Adrenal gland (tissue), 9 donors: ENCODE measurements at regions not wholly inside any gene's neighbourhood (a gene's known extent, or its start where the extent isn't known, plus 50 kb on each side); places are given as distances from the start of the nearest gene placed in this dataset.

Experiments used
- DNase-seq, 7 donors: peaks; one replicate each; pipeline ENCODE4 v3.0.0-alpha.2; 2019 to 2020
- H3K27ac ChIP-seq, 5 donors: fragments of 200-600 bp; sonication (generic) in 4 of 5; 1 replicate in 3 of 5; 2 replicates in 2 of 5; pipeline versions ENCODE4 v1.5.1 to v1.8.0; 2016 to 2020; ENCODE audit warnings: mild to moderate bottlenecking in 1 of 5
- H3K27me3 ChIP-seq: fragments of 200-600 bp; 2 replicates; pipeline ENCODE4 v1.8.0; 2021
- H3K36me3 ChIP-seq, 2 donors: fragments of 200-600 bp; replicated peaks in 1 of 2; 1 replicate in 1 of 2; 2 replicates in 1 of 2; pipeline versions ENCODE4 v1.5.1 to v1.8.0; 2018 to 2022
- H3K4me1 ChIP-seq, 2 donors: fragments of 200-600 bp; replicated peaks in 1 of 2; 1 replicate in 1 of 2; 2 replicates in 1 of 2; pipeline versions ENCODE4 v1.5.1 to v1.8.0; 2018 to 2021
- H3K4me3 ChIP-seq, 4 donors: fragments of 200-600 bp; sonication (generic) in 3 of 4; one replicate each; pipeline ENCODE4 v1.5.1; 2016 to 2018
- H3K9me3 ChIP-seq, 3 donors: fragments of 200-600 bp; sonication (generic) in 1 of 3; replicated peaks in 1 of 3; 1 replicate in 2 of 3; 2 replicates in 1 of 3; pipeline versions ENCODE4 v1.5.1 to v1.8.0; 2016 to 2021
- CTCF ChIP-seq, 6 experiments: fragments of 450-650 bp in 4 of 6; fragments of 200-600 bp in 2 of 6; sonication (generic) in 1 of 6; IDR thresholded peaks; 1 replicate in 5 of 6; 2 replicates in 1 of 6; pipeline versions ENCODE4 v1.5.1 to v1.8.0; 2016 to 2021; ENCODE audit warnings: antibody characterized with exemption in 6 of 6, mild to moderate bottlenecking in 2 of 6, moderate library complexity in 1 of 6
- POLR2A ChIP-seq, 2 donors: fragments of 450-650 bp; IDR thresholded peaks; one replicate each; pipeline ENCODE4 v1.6.1; 2017; ENCODE audit warnings: antibody characterized with exemption in 2 of 2, mild to moderate bottlenecking in 2 of 2, moderate library complexity in 1 of 2
- whole genome bisulfite sequencing, 4 donors: extraction: QIAGEN DNeasy Blood & Tissue Kit in 2 of 4; methylation state at CpG; one replicate each; pipeline versions ENCODE4 v1.1.5 to v1.1.7; 2013 to 2017; 5-methylcytosine and 5-hydroxymethylcytosine counted together
- intact Hi-C, 2 donors: fragments of 100-400 bp; cut with DNase I; formaldehyde crosslinking; loops; one replicate each; pipeline versions ENCODE4 v1.14.1 to v1.15.0; 2022 to 2023
- donor health status: healthy with polysubstance abuse.
- donor health status: Bipolar disorder and iron deficiency.
- donor health status: DM: yes; HTN: yes; CAD: no.
- donor health status: DM: no; HTN: no; CAD: no.
- donor health status: DM: no; HTN: no; CAD: no.

- WGBS, 4 donors: 37 to 44% (median 41%) methylated on average over 8 to 9 of the region's 9 CpGs
- H3K4me3 ChIP-seq: no peak overlapping the region
- no peaks in the 10 kb centered on the region for H3K27me3 ChIP-seq
- intact Hi-C loops: no loop called here
- H3K27ac ChIP-seq: peak overlapping the region; percentile 15 to 92 (median 72)
- peak in 5 of 7 donors; percentile 52 to 72 (median 59) for DNase-seq
- H3K4me1 ChIP-seq: peaks cover 39 to 76% of the 10 kb centered on the region in 2 donors
- no peaks in the 10 kb centered on the region for H3K9me3 ChIP-seq
- no peaks in the 10 kb centered on the region for H3K36me3 ChIP-seq
- TF ChIP-seq CTCF (IDR thresholded peaks at IDR 0.05) (no peak), POLR2A (IDR thresholded peaks at IDR 0.05) (peak in 1 of 2 donors; percentile 31)
Measured at GRCh38 chr1:234961456-234962339, 166.9 kb downstream of the TOMM20 start.

- peak in 1 of 7 donors; percentile 58 for DNase-seq
- Histone ChIP-seq H3K36me3 (no peaks in the 10 kb centered on the region), H3K27ac (peak overlapping the region in 4 of 5 donors; percentile 65 to 92 (median 77)), H3K4me3 (no peak overlapping the region), H3K4me1 (peaks cover 44 to 84% of the 10 kb centered on the region in 2 donors), H3K9me3 (no peaks in the 10 kb centered on the region), H3K27me3 (no peaks in the 10 kb centered on the region)
- WGBS, 4 donors: 42 to 49% (median 45%) methylated on average over 17 of the region's 17 CpGs
- TF ChIP-seq CTCF (IDR thresholded peaks at IDR 0.05) (no peak), POLR2A (IDR thresholded peaks at IDR 0.05) (peak in 1 of 2 donors; percentile 10)
- intact Hi-C loops: no loop called here
Measured at GRCh38 chr1:234960722-234961455, 167.7 kb downstream of the TOMM20 start.

- peak in 2 of 7 donors; percentile 19 to 47 for DNase-seq
- no peaks in the 10 kb centered on the region for H3K36me3 ChIP-seq
- H3K27me3 ChIP-seq: no peaks in the 10 kb centered on the region
- intact Hi-C loops: no loop called here
- H3K27ac ChIP-seq: peak overlapping the region in 3 of 5 donors; percentile 6 to 51 (median 45)
- H3K4me3 ChIP-seq: no peak overlapping the region
- no peaks in the 10 kb centered on the region for H3K9me3 ChIP-seq
- TF ChIP-seq CTCF (IDR thresholded peaks at IDR 0.05) (no peak), POLR2A (IDR thresholded peaks at IDR 0.05) (no peak)
- peaks cover 50 to 86% of the 10 kb centered on the region in 2 donors for H3K4me1 ChIP-seq
- 83 to 89% (median 87%) methylated on average over 21 of the region's 21 CpGs for WGBS, 4 donors
Measured at GRCh38 chr1:234958706-234959657, 169.7 kb downstream of the TOMM20 start.
